ENCODE measurements at regions not wholly inside any gene's neighbourhood (a gene's known extent, or its start where the extent isn't known, plus 50 kb on each side); places are given as distances from the start of the nearest gene placed in this dataset.

DNA sequence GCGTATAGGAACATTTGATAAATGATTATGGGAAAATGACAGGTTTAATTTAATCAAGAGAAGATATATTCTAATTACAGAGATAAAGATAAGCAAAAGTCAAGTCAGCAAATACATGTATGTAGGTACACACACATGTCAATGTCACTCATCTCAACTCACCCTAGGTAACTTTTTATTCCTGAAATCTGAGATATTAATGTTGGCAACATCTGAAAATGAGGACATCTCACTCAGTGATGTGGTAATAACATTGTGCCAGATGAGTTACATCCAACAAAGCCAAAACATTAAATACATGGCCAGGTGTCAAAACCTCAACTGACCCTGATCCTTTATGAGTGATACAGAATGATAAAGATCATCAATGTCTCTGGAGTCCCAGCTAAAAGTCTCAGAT lies 363.3 kb upstream of the F9 start:
- DNase-seq (ENCODE audit: low spot score) (no peak), ATAC-seq (no peak)
- Mint-ChIP-seq H3K27ac (no peak overlapping the region), H3K27me3 (ENCODE audit: low read depth) (peaks cover 7% of the 10 kb centered on the region), H3K36me3 (no peaks in the 10 kb centered on the region), H3K4me3 (no peak overlapping the region), H3K4me1 (peaks cover 16% of the 10 kb centered on the region), H3K9me3 (no peaks in the 10 kb centered on the region)
- CTCF ChIA-PET = no interaction called here
- POLR2A ChIA-PET = no interaction called here
- TF ChIP-seq, protein P1, sequence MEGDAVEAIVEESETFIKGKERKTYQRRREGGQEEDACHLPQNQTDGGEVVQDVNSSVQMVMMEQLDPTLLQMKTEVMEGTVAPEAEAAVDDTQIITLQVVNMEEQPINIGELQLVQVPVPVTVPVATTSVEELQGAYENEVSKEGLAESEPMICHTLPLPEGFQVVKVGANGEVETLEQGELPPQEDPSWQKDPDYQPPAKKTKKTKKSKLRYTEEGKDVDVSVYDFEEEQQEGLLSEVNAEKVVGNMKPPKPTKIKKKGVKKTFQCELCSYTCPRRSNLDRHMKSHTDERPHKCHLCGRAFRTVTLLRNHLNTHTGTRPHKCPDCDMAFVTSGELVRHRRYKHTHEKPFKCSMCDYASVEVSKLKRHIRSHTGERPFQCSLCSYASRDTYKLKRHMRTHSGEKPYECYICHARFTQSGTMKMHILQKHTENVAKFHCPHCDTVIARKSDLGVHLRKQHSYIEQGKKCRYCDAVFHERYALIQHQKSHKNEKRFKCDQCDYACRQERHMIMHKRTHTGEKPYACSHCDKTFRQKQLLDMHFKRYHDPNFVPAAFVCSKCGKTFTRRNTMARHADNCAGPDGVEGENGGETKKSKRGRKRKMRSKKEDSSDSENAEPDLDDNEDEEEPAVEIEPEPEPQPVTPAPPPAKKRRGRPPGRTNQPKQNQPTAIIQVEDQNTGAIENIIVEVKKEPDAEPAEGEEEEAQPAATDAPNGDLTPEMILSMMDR (IDR thresholded peaks at IDR 0.05) = no peak
- TF ChIP-seq JUN (CRISPR knock-in tag; IDR thresholded peaks at IDR 0.05) (no peak), CBFB (CRISPR knock-in tag; IDR thresholded peaks at IDR 0.05; ENCODE audit: low read depth) (no peak), ZNF416 (CRISPR knock-in tag; IDR thresholded peaks at IDR 0.05) (no peak), NR2C2 (CRISPR knock-in tag; IDR thresholded peaks at IDR 0.05) (no peak), MYBL2 (CRISPR knock-in tag; IDR thresholded peaks at IDR 0.05) (no peak), ZNF423 (CRISPR knock-in tag; IDR thresholded peaks at IDR 0.05) (no peak), FOXJ3 (CRISPR knock-in tag; IDR thresholded peaks at IDR 0.05; ENCODE audit: borderline replicate concordance) (no peak), NFE2L1 (CRISPR knock-in tag; IDR thresholded peaks at IDR 0.05) (no peak), NFATC4 (CRISPR knock-in tag; IDR thresholded peaks at IDR 0.05) (no peak), SP1 (CRISPR knock-in tag; conservative IDR thresholded peaks at IDR 0.05) (no peak), GRHL2 (CRISPR knock-in tag; IDR thresholded peaks at IDR 0.05; ENCODE audit: insufficient replicate concordance, severe bottlenecking) (no peak)
- TF ChIP-seq, protein P2, sequence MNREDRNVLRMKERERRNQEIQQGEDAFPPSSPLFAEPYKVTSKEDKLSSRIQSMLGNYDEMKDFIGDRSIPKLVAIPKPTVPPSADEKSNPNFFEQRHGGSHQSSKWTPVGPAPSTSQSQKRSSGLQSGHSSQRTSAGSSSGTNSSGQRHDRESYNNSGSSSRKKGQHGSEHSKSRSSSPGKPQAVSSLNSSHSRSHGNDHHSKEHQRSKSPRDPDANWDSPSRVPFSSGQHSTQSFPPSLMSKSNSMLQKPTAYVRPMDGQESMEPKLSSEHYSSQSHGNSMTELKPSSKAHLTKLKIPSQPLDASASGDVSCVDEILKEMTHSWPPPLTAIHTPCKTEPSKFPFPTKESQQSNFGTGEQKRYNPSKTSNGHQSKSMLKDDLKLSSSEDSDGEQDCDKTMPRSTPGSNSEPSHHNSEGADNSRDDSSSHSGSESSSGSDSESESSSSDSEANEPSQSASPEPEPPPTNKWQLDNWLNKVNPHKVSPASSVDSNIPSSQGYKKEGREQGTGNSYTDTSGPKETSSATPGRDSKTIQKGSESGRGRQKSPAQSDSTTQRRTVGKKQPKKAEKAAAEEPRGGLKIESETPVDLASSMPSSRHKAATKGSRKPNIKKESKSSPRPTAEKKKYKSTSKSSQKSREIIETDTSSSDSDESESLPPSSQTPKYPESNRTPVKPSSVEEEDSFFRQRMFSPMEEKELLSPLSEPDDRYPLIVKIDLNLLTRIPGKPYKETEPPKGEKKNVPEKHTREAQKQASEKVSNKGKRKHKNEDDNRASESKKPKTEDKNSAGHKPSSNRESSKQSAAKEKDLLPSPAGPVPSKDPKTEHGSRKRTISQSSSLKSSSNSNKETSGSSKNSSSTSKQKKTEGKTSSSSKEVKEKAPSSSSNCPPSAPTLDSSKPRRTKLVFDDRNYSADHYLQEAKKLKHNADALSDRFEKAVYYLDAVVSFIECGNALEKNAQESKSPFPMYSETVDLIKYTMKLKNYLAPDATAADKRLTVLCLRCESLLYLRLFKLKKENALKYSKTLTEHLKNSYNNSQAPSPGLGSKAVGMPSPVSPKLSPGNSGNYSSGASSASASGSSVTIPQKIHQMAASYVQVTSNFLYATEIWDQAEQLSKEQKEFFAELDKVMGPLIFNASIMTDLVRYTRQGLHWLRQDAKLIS (CRISPR knock-in tag; IDR thresholded peaks at IDR 0.05; ENCODE audit: borderline replicate concordance) = no peak
- TF ChIP-seq, protein P3, sequence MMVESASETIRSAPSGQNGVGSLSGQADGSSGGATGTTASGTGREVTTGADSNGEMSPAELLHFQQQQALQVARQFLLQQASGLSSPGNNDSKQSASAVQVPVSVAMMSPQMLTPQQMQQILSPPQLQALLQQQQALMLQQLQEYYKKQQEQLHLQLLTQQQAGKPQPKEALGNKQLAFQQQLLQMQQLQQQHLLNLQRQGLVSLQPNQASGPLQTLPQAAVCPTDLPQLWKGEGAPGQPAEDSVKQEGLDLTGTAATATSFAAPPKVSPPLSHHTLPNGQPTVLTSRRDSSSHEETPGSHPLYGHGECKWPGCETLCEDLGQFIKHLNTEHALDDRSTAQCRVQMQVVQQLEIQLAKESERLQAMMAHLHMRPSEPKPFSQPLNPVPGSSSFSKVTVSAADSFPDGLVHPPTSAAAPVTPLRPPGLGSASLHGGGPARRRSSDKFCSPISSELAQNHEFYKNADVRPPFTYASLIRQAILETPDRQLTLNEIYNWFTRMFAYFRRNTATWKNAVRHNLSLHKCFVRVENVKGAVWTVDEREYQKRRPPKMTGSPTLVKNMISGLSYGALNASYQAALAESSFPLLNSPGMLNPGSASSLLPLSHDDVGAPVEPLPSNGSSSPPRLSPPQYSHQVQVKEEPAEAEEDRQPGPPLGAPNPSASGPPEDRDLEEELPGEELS (CRISPR knock-in tag; IDR thresholded peaks at IDR 0.05) = no peak
- TF ChIP-seq, protein P4, sequence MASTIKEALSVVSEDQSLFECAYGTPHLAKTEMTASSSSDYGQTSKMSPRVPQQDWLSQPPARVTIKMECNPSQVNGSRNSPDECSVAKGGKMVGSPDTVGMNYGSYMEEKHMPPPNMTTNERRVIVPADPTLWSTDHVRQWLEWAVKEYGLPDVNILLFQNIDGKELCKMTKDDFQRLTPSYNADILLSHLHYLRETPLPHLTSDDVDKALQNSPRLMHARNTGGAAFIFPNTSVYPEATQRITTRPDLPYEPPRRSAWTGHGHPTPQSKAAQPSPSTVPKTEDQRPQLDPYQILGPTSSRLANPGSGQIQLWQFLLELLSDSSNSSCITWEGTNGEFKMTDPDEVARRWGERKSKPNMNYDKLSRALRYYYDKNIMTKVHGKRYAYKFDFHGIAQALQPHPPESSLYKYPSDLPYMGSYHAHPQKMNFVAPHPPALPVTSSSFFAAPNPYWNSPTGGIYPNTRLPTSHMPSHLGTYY (CRISPR knock-in tag; IDR thresholded peaks at IDR 0.05) = no peak

DNA sequence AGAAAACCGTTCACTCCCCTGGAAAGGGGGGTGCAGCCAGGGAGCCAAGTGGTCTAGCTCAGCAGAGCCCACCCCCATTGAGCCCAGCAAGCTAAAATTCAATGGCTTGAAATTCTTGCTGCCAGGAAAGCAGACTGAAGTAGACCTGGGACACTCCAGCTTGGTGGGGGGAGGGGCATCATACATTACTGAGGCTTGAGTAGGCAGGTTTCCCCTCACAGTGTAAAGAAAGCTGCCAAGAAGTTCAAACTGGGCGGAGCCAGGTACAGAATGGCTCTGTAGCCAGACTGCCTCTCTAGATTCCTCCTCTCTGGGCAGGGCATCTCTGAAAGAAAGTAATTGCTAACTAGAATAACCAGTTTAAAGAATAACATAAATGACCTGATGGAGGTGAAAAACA lies 372.3 kb upstream of the F9 start:
- ATAC-seq = 0 out of 2 replicates have a peak, but pooled peaks have one; percentile 26
- Mint-ChIP-seq H3K9me3 (peaks cover 15% of the 10 kb centered on the region), H3K27me3 (ENCODE audit: low read depth) (peaks cover 11% of the 10 kb centered on the region), H3K4me3 (no peak overlapping the region), H3K36me3 (peaks cover 13% of the 10 kb centered on the region), H3K27ac (no peak overlapping the region), H3K4me1 (peaks cover 17% of the 10 kb centered on the region)
- no peak for DNase-seq (ENCODE audit: low spot score)
- CTCF ChIA-PET = no interaction called here
- POLR2A ChIA-PET = no interaction called here
- TF ChIP-seq SMAD3 (CRISPR knock-in tag; IDR thresholded peaks at IDR 0.05; ENCODE audit: borderline replicate concordance) = no peak
- TF ChIP-seq, protein P5, sequence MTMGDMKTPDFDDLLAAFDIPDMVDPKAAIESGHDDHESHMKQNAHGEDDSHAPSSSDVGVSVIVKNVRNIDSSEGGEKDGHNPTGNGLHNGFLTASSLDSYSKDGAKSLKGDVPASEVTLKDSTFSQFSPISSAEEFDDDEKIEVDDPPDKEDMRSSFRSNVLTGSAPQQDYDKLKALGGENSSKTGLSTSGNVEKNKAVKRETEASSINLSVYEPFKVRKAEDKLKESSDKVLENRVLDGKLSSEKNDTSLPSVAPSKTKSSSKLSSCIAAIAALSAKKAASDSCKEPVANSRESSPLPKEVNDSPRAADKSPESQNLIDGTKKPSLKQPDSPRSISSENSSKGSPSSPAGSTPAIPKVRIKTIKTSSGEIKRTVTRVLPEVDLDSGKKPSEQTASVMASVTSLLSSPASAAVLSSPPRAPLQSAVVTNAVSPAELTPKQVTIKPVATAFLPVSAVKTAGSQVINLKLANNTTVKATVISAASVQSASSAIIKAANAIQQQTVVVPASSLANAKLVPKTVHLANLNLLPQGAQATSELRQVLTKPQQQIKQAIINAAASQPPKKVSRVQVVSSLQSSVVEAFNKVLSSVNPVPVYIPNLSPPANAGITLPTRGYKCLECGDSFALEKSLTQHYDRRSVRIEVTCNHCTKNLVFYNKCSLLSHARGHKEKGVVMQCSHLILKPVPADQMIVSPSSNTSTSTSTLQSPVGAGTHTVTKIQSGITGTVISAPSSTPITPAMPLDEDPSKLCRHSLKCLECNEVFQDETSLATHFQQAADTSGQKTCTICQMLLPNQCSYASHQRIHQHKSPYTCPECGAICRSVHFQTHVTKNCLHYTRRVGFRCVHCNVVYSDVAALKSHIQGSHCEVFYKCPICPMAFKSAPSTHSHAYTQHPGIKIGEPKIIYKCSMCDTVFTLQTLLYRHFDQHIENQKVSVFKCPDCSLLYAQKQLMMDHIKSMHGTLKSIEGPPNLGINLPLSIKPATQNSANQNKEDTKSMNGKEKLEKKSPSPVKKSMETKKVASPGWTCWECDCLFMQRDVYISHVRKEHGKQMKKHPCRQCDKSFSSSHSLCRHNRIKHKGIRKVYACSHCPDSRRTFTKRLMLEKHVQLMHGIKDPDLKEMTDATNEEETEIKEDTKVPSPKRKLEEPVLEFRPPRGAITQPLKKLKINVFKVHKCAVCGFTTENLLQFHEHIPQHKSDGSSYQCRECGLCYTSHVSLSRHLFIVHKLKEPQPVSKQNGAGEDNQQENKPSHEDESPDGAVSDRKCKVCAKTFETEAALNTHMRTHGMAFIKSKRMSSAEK (CRISPR knock-in tag; IDR thresholded peaks at IDR 0.05; ENCODE audit: borderline replicate concordance) = no peak
- TF ChIP-seq MYBL2 (CRISPR knock-in tag; IDR thresholded peaks at IDR 0.05) = no peak
- TF ChIP-seq JUN (CRISPR knock-in tag; IDR thresholded peaks at IDR 0.05) = no peak
- TF ChIP-seq, protein P1 (IDR thresholded peaks at IDR 0.05) = no peak
- TF ChIP-seq, protein P6, sequence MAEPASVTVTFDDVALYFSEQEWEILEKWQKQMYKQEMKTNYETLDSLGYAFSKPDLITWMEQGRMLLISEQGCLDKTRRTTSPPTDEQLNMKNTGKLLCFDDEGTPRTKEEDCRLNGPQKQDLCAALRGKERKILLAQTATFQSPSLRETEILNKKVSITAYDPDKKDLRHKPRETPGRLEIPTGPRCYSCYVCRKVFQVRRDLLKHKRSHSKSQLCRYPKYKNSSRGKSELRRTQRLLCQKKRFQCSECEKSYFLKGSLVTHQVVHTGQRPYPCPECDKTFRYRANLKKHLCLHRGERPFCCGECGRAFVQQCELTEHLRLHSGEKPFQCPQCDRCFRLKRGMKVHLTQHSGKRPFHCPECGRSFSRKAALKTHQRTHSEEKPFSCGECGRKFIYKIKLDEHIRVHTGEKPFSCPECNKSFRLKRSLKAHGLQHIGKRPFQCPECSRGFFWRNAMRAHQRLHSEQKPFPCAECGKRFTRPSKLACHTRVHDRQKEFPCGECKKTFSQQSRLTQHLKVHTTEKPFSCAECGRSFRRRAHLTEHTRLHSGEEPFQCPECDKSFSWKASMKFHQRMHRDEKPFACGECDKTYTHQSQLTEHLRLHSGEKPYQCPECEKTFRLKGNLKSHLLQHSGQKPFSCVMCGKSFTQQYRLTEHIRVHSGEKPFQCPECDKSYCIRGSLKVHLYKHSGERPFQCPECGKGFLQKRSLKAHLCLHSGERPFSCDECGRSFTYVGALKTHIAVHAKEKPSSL (CRISPR knock-in tag; conservative IDR thresholded peaks at IDR 0.05) = no peak

All from WTC11 (cell line).